Subcutaneous abdominal adipose tissue (tissue), 5 donors: ENCODE measurements at regions not wholly inside any gene's neighbourhood (a gene's known extent, or its start where the extent isn't known, plus 50 kb on each side); places are given as distances from the start of the nearest gene placed in this dataset.
A peak's percentile ranks its signal among the peaks of the same experiment; 100 is the strongest.

Experiments used
- H3K27ac ChIP-seq: one replicate; pipeline ENCODE4 v1.7.0; 2013; ENCODE audit warnings: low read depth, mild to moderate bottlenecking, inconsistent platforms, low read length, moderate library complexity
- H3K27me3 ChIP-seq, 5 donors: one replicate each; pipeline ENCODE4 v1.7.0; 2013; ENCODE audit warnings: low read length in 5 of 5, inconsistent platforms in 1 of 5; ENCODE audit not compliant: control insufficient read depth in 5 of 5, insufficient read depth in 4 of 5
- H3K36me3 ChIP-seq, 5 donors: one replicate each; pipeline ENCODE4 v1.7.0; 2013; ENCODE audit warnings: low read length in 5 of 5; ENCODE audit not compliant: control insufficient read depth in 5 of 5, insufficient read depth in 5 of 5
- H3K4me1 ChIP-seq, 5 donors: one replicate each; pipeline ENCODE4 v1.7.0; 2013; ENCODE audit warnings: low read length in 5 of 5, mild to moderate bottlenecking in 3 of 5, moderate library complexity in 1 of 5; ENCODE audit not compliant: control insufficient read depth in 5 of 5, insufficient read depth in 5 of 5
- H3K4me3 ChIP-seq, 5 donors: one replicate each; pipeline ENCODE4 v1.7.0; 2013; ENCODE audit warnings: low read length in 5 of 5, low read depth in 1 of 5
- H3K9ac ChIP-seq, 5 donors: one replicate each; pipeline ENCODE4 v1.7.0; 2013; ENCODE audit warnings: low read length in 5 of 5, mild to moderate bottlenecking in 4 of 5, moderate library complexity in 3 of 5
- H3K9me3 ChIP-seq, 5 donors: one replicate each; pipeline ENCODE4 v1.7.0; 2013; ENCODE audit warnings: low read length in 5 of 5; ENCODE audit not compliant: control insufficient read depth in 5 of 5
- donor health status: healthy.
- donor health status: healthy.
- donor health status: healthy.
- donor health status: healthy.
- donor health status: healthy.

GRCh38 chr5:106699198-106699597 lies 971.5 kb downstream of the EFNA5 start:
- H3K27ac ChIP-seq = no peak overlapping the region
- no peaks in the 10 kb centered on the region for H3K9me3 ChIP-seq
- no peaks in the 10 kb centered on the region for H3K4me1 ChIP-seq
- no peaks in the 10 kb centered on the region for H3K36me3 ChIP-seq
- no peak overlapping the region for H3K9ac ChIP-seq
- H3K4me3 ChIP-seq = no peak overlapping the region
- no peaks in the 10 kb centered on the region for H3K27me3 ChIP-seq

- Histone ChIP-seq H3K9me3 (no peaks in the 10 kb centered on the region), H3K27me3 (no peaks in the 10 kb centered on the region), H3K9ac (no peak overlapping the region), H3K4me3 (no peak overlapping the region), H3K36me3 (no peaks in the 10 kb centered on the region), H3K4me1 (no peaks in the 10 kb centered on the region), H3K27ac (no peak overlapping the region)
Measured at GRCh38 chr5:106698169-106698568, 972.6 kb downstream of the EFNA5 start.

GRCh38 chr5:106691701-106692100 lies 979.0 kb downstream of the EFNA5 start:
- no peaks in the 10 kb centered on the region for H3K27me3 ChIP-seq
- no peaks in the 10 kb centered on the region for H3K36me3 ChIP-seq
- H3K4me3 ChIP-seq = no peak overlapping the region
- H3K4me1 ChIP-seq = no peaks in the 10 kb centered on the region
- no peak overlapping the region for H3K27ac ChIP-seq
- no peak overlapping the region for H3K9ac ChIP-seq
- H3K9me3 ChIP-seq = no peaks in the 10 kb centered on the region

- Histone ChIP-seq H3K4me1 (no peaks in the 10 kb centered on the region), H3K27ac (no peak overlapping the region), H3K9ac (no peak overlapping the region), H3K36me3 (no peaks in the 10 kb centered on the region), H3K4me3 (no peak overlapping the region), H3K27me3 (no peaks in the 10 kb centered on the region), H3K9me3 (no peaks in the 10 kb centered on the region)
Measured at GRCh38 chr5:106690585-106690984, 980.2 kb downstream of the EFNA5 start.

DNA sequence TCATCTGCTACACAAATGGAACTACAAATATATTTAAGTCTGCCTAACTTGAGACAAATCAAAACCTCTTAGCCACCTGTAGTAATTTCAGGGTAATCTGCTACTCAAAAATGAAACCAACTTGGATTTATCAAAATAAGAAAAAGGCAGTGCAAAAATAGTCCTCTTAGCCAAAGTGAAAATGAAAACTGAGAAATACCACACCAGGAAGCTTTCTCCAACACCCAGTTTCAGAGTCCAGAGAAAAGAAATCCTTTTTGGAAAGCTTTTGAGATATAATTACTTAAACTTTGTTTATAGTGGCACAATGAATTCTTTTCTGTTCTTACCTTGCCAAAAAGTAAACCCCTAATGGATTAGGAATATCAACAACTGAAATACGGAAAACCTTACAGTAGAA lies 990.4 kb downstream of the EFNA5 start:
- Histone ChIP-seq H3K9ac (peak overlapping the region in 2 of 5 donors; percentile 38 to 41), H3K27ac (no peak overlapping the region), H3K9me3 (peaks cover 0 to 6% (median 0%) of the 10 kb centered on the region in 5 donors), H3K4me3 (peak overlapping the region in 2 of 5 donors; percentile 27 to 53), H3K27me3 (no peaks in the 10 kb centered on the region), H3K36me3 (no peaks in the 10 kb centered on the region), H3K4me1 (no peaks in the 10 kb centered on the region)

- Histone ChIP-seq H3K9ac (no peak overlapping the region), H3K9me3 (peaks cover 0 to 6% (median 0%) of the 10 kb centered on the region in 5 donors), H3K27ac (no peak overlapping the region), H3K27me3 (no peaks in the 10 kb centered on the region), H3K4me1 (no peaks in the 10 kb centered on the region), H3K36me3 (no peaks in the 10 kb centered on the region), H3K4me3 (no peak overlapping the region)
Measured at GRCh38 chr5:106677057-106677456, 993.7 kb downstream of the EFNA5 start.

DNA sequence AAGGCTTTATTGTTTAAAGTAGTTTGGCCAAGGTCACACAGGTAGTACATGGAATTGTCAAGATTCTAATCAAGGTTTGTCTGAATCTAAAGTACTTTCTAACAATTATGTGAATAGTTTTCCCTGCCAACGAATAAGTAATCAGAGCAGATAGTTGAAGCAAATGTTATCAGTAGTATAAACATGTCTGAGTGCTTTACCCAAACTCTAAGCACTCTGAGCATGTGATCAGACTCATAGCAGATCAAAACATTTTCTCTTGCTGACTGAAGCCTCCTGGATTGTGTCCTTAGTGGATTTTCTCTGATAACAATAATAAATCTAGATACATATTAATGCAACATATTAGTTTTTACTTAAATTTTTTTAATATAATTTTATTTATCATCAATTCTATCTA lies 995.0 kb downstream of the EFNA5 start:
- Histone ChIP-seq H3K4me1 (no peaks in the 10 kb centered on the region), H3K27me3 (no peaks in the 10 kb centered on the region), H3K4me3 (no peak overlapping the region), H3K9ac (no peak overlapping the region), H3K27ac (no peak overlapping the region), H3K9me3 (peaks cover 0 to 6% (median 0%) of the 10 kb centered on the region in 5 donors), H3K36me3 (no peaks in the 10 kb centered on the region)

DNA sequence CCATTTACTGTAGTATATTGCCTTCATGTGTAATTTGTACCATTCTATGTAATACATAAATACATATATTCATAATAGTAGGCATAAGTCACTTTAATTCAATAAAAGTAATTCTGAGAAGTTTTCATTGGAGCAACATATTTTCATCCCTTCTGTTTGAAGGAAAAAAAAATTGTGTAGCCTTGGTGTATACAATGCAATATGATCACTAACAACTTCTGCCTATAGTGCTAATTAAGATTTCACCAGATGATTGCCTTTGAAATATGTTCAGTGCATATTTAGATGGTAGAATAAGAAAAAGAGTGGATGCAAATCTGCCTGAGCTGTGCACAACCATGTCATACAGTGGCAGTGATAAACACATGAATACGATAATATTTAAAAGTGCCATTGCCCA lies 996.8 kb downstream of the EFNA5 start:
- H3K9me3 ChIP-seq = peaks cover 0 to 6% (median 0%) of the 10 kb centered on the region in 5 donors
- H3K36me3 ChIP-seq = no peaks in the 10 kb centered on the region
- no peaks in the 10 kb centered on the region for H3K27me3 ChIP-seq
- H3K4me3 ChIP-seq = no peak overlapping the region
- no peak overlapping the region for H3K27ac ChIP-seq
- H3K4me1 ChIP-seq = no peaks in the 10 kb centered on the region
- H3K9ac ChIP-seq = no peak overlapping the region

DNA sequence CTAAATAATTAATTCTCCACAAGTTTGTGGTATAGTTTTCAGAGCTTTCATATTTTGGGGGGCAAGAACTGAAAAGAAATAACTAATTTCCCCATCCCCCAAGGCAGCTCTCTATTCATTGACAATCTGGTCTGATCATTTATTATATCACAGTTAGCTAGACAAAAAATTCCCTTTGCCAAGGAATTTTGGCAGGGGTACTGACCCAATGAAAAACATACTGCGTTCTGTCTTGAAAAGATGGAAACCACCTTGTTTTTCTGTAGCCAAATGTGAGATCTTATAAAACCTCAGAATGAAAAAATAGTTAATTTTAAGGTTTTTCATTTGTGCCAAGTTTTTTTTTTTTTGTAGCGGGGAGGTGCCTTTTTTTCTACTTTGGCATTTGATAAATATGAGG lies 1008.9 kb downstream of the EFNA5 start:
- no peak overlapping the region for H3K4me3 ChIP-seq
- peaks cover 0 to 15% (median 8%) of the 10 kb centered on the region in 5 donors for H3K4me1 ChIP-seq
- H3K36me3 ChIP-seq = no peaks in the 10 kb centered on the region
- H3K9ac ChIP-seq = no peak overlapping the region
- no peak overlapping the region for H3K27ac ChIP-seq
- H3K9me3 ChIP-seq = no peaks in the 10 kb centered on the region
- no peaks in the 10 kb centered on the region for H3K27me3 ChIP-seq

GRCh38 chr5:106660681-106661080 lies 1010.1 kb downstream of the EFNA5 start:
- no peaks in the 10 kb centered on the region for H3K27me3 ChIP-seq
- no peak overlapping the region for H3K9ac ChIP-seq
- H3K27ac ChIP-seq = no peak overlapping the region
- peaks cover 0 to 15% (median 8%) of the 10 kb centered on the region in 5 donors for H3K4me1 ChIP-seq
- H3K4me3 ChIP-seq = no peak overlapping the region
- no peaks in the 10 kb centered on the region for H3K9me3 ChIP-seq
- no peaks in the 10 kb centered on the region for H3K36me3 ChIP-seq

- no peaks in the 10 kb centered on the region for H3K36me3 ChIP-seq
- H3K4me3 ChIP-seq = no peak overlapping the region
- H3K4me1 ChIP-seq = peaks cover 0 to 15% (median 8%) of the 10 kb centered on the region in 5 donors
- H3K9me3 ChIP-seq = peaks cover 0 to 18% (median 7%) of the 10 kb centered on the region in 5 donors
- H3K27ac ChIP-seq = no peak overlapping the region
- no peak overlapping the region for H3K9ac ChIP-seq
- H3K27me3 ChIP-seq = no peaks in the 10 kb centered on the region
Measured at GRCh38 chr5:106658150-106658549, 1012.6 kb downstream of the EFNA5 start.
